ENCODE measurements at regions not wholly inside any gene's neighbourhood (a gene's known extent, or its start where the extent isn't known, plus 50 kb on each side); places are given as distances from the start of the nearest gene placed in this dataset.

DNA sequence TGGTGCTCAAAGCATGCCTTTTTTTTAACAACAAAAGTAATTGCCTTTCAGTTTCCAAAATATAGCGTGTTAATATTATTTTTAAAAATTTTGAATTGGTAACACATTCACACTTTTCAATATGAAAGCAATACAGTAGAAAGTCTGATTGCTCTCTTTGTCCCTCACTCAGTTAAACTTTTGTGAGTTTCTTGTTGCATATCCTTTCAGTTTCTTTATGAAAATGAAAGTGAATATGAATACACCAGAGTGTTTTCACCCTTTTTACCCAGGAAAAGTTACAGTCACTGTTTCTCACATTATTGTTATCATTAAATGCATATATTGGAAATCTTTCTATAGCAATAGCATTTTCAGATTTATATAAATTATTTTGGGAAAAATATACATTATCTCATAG lies 377.4 kb upstream of the CRIM1 start:
- H3K36me3 Mint-ChIP-seq (ENCODE audit: low read depth) = no peaks in the 10 kb centered on the region
- no peaks in the 10 kb centered on the region for H3K27me3 Mint-ChIP-seq
- H3K27ac Mint-ChIP-seq = no peak overlapping the region
- intact Hi-C loops (cut with DNase I, micrococcal nuclease) = loop anchor here in 1 of 2 experiments (10.0 kb wide), 1 partner anchor 377 kb away; the partner anchor contains the start of gene CRIM1
- H3K36me3 ChIP-seq (ENCODE audit: insufficient read depth, low read length) = no peaks in the 10 kb centered on the region
- H3K4me1 ChIP-seq (ENCODE audit: insufficient read depth, low read length) = no peaks in the 10 kb centered on the region
- peaks cover 4% of the 10 kb centered on the region for H3K4me1 Mint-ChIP-seq (ENCODE audit: low read depth)
- H3K4me3 ChIP-seq (ENCODE audit: low read length) = peak overlapping the region; percentile 9
- no peak overlapping the region for H3K4me3 Mint-ChIP-seq
- H3K27ac ChIP-seq (ENCODE audit: low read depth in 1 of 2, low read length in 2 of 2) = no peak overlapping the region
- no peaks in the 10 kb centered on the region for H3K9me3 Mint-ChIP-seq
- DNase-seq (peak in 2 of 14 experiments; percentile 2 to 50), ATAC-seq (ENCODE audit: poor library complexity) (no peak)
- ChIA-PET POLR2A (no interaction called here), CTCF (no interaction called here)
- no peaks in the 10 kb centered on the region for H3K27me3 ChIP-seq (ENCODE audit: control insufficient read depth in 1 of 2, insufficient read depth in 2 of 2, low read length in 2 of 2)
- no peaks in the 10 kb centered on the region for H3K9me3 ChIP-seq (ENCODE audit: control insufficient read depth in 1 of 2, insufficient read depth in 1 of 2, low read length in 2 of 2)
- TF ChIP-seq, protein P1, sequence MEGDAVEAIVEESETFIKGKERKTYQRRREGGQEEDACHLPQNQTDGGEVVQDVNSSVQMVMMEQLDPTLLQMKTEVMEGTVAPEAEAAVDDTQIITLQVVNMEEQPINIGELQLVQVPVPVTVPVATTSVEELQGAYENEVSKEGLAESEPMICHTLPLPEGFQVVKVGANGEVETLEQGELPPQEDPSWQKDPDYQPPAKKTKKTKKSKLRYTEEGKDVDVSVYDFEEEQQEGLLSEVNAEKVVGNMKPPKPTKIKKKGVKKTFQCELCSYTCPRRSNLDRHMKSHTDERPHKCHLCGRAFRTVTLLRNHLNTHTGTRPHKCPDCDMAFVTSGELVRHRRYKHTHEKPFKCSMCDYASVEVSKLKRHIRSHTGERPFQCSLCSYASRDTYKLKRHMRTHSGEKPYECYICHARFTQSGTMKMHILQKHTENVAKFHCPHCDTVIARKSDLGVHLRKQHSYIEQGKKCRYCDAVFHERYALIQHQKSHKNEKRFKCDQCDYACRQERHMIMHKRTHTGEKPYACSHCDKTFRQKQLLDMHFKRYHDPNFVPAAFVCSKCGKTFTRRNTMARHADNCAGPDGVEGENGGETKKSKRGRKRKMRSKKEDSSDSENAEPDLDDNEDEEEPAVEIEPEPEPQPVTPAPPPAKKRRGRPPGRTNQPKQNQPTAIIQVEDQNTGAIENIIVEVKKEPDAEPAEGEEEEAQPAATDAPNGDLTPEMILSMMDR (IDR thresholded peaks at IDR 0.05) = no peak

GRCh38 chr2:35976611-35977010 lies 379.0 kb upstream of the CRIM1 start:
- Mint-ChIP-seq H3K36me3 (ENCODE audit: low read depth) (no peaks in the 10 kb centered on the region), H3K4me1 (ENCODE audit: low read depth) (peaks cover 4% of the 10 kb centered on the region), H3K27me3 (no peaks in the 10 kb centered on the region), H3K4me3 (no peak overlapping the region), H3K9me3 (no peaks in the 10 kb centered on the region), H3K27ac (no peak overlapping the region)
- ChIA-PET CTCF (interaction anchor here (1.1 kb wide), 1 partner anchor 12 kb away, joined by 4 read pairs; no protein-coding TSS in a partner anchor), POLR2A (no interaction called here)
- peaks cover 0 to 6% of the 10 kb centered on the region in 2 experiments for H3K27me3 ChIP-seq (ENCODE audit: control insufficient read depth in 1 of 2, insufficient read depth in 2 of 2, low read length in 2 of 2)
- no peak overlapping the region for H3K4me3 ChIP-seq (ENCODE audit: low read length)
- peak in 1 of 14 experiments; percentile 11 for DNase-seq
- H3K27ac ChIP-seq (ENCODE audit: low read depth in 1 of 2, low read length in 2 of 2) = no peak overlapping the region
- intact Hi-C loops (cut with DNase I, micrococcal nuclease) = loop anchor here in 1 of 2 experiments (10.0 kb wide), 1 partner anchor 378 kb away; the partner anchor contains the start of gene CRIM1
- H3K4me1 ChIP-seq (ENCODE audit: insufficient read depth, low read length) = no peaks in the 10 kb centered on the region
- no peaks in the 10 kb centered on the region for H3K36me3 ChIP-seq (ENCODE audit: insufficient read depth, low read length)
- no peaks in the 10 kb centered on the region for H3K9me3 ChIP-seq (ENCODE audit: control insufficient read depth in 1 of 2, insufficient read depth in 1 of 2, low read length in 2 of 2)
- ATAC-seq (ENCODE audit: poor library complexity) = peak; percentile 37
- TF ChIP-seq, protein P1 (IDR thresholded peaks at IDR 0.05) = no peak

DNA sequence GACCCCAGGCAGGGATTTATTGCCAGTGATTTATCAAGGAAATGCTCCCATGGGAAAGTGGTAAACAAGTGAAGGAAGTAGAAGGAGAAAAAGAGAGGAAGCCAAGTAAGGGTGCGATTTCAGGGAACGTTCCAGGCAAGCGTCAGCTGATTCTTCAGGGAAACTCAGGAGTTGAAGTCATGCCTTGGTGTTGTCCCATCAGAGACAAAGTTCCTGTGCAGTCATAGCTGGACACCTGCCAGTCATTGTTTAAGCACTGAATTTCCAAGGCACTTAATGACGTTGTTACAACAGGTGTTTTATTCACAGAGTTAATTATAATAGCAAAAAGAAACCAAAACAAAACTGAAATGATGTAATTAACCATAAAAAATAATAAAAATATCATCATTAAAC lies 381.8 kb upstream of the CRIM1 start:
- Histone ChIP-seq H3K9me3 (ENCODE audit: control insufficient read depth in 1 of 2, insufficient read depth in 1 of 2, low read length in 2 of 2) (no peaks in the 10 kb centered on the region), H3K27ac (ENCODE audit: low read depth in 1 of 2, low read length in 2 of 2) (no peak overlapping the region), H3K27me3 (ENCODE audit: control insufficient read depth in 1 of 2, insufficient read depth in 2 of 2, low read length in 2 of 2) (peaks cover 0 to 6% of the 10 kb centered on the region in 2 experiments), H3K36me3 (ENCODE audit: insufficient read depth, low read length) (no peaks in the 10 kb centered on the region), H3K4me3 (ENCODE audit: low read length) (no peak overlapping the region), H3K4me1 (ENCODE audit: insufficient read depth, low read length) (no peaks in the 10 kb centered on the region)
- Mint-ChIP-seq H3K27me3 (no peaks in the 10 kb centered on the region), H3K27ac (no peak overlapping the region), H3K36me3 (ENCODE audit: low read depth) (no peaks in the 10 kb centered on the region), H3K9me3 (no peaks in the 10 kb centered on the region), H3K4me3 (no peak overlapping the region), H3K4me1 (ENCODE audit: low read depth) (no peaks in the 10 kb centered on the region)
- CTCF ChIA-PET = no interaction called here
- intact Hi-C loops (cut with DNase I, micrococcal nuclease) = loop anchor here in 1 of 2 experiments (10.0 kb wide), 1 partner anchor 381 kb away; the partner anchor contains the start of gene CRIM1
- no peak for ATAC-seq (ENCODE audit: poor library complexity)
- no peak for DNase-seq
- TF ChIP-seq, protein P1 (IDR thresholded peaks at IDR 0.05) = no peak
- POLR2A ChIA-PET = no interaction called here

Data from CD4-positive, alpha-beta T cell (primary cell).